Right lung (tissue), 2 donors: ENCODE measurements at regions not wholly inside any gene's neighbourhood (a gene's known extent, or its start where the extent isn't known, plus 50 kb on each side); places are given as distances from the start of the nearest gene placed in this dataset.

Source experiments
- DNase-seq, 2 donors: peaks; one replicate each; pipeline ENCODE4 v3.0.0-alpha.2; 2013

- no peak for DNase-seq
Measured at GRCh38 chr12:105843561-105843960, 295.2 kb downstream of the NUAK1 start.

- DNase-seq, result no peak
Measured at GRCh38 chr12:105843986-105844760, 294.6 kb downstream of the NUAK1 start.

- no peak for DNase-seq
Measured at GRCh38 chr12:105846331-105846730, 292.4 kb downstream of the NUAK1 start.

GRCh38 chr12:105847068-105847467 is 291.7 kb downstream of the NUAK1 start:
- no peak for DNase-seq

DNA sequence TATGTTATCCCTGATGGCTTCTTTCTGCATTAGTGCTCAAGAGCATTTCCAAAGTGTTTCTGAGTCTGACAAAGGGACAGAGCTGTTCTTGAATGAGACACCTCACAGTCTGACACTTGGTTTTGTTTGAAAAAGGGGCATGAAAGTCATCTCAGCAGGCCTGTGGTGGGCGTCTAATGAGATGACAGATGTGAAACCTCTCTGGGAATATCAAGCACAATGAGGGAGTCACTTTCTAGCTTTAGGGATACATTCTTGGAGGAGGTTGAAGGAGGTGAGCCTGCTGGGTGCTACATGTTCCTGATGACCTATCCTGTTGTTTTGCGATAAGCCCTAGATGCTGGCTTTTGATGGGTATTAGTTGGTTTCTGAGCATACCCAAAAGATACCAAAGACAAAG is 290.5 kb downstream of the NUAK1 start:
- no peak for DNase-seq

DNA sequence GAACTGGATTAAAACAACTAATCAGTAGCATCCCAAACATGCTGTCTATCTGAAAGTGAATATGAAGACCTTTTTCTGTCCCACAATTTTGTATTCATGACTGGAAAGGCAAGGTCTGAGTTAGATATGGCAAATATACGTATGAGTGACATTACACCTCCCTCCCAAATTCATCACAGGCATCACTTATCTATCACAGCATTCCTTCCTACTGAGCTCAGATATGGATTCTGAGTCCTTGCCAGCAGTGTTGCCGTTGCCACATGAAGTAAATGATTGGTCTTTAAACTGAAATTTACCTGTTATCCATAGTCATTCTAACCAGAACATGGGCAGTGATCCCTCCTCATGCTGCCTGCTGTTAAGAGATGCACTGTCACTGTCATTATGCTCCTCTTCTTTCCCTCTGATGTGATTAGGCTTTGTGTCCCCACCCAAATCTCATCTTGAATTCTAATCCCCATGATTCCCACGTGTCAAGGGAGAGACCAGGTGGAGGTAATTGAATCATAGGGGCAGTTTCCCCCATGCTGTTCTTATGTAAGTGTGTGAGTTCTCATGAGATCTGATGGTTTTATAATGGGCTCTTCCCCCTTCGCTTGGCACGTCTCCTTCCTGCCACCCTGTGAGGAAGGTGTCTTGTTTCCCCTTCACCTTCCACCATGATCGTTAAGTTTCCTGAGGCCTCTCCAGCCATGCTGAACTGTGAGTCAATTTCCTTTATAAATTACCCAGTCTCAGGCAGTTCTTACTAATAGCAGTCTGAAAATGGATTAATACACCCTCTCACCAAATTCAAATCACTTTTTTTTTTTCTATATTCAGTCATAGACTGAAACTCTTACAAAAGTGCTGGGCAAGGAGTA is 288.4 kb downstream of the NUAK1 start:
- DNase-seq, result no peak

DNA sequence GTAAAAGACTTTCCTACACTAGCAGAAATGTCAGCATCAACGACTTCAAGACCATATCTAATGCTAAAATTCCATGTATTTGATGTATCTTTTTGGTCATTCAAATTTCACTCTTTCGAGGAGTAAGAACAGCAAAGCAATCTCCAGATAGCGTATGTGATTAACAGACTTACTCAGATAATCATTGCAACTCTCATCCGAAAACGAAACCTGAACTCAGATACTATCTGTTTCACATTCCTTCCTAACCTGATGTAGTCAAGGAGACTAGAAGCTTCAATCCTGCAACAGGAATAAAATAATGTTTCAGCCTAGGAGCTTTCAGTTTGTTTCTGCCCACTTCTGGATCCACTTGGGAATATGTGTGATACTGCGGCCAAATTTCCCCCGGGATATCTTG is 286.3 kb downstream of the NUAK1 start:
- no peak for DNase-seq

DNA sequence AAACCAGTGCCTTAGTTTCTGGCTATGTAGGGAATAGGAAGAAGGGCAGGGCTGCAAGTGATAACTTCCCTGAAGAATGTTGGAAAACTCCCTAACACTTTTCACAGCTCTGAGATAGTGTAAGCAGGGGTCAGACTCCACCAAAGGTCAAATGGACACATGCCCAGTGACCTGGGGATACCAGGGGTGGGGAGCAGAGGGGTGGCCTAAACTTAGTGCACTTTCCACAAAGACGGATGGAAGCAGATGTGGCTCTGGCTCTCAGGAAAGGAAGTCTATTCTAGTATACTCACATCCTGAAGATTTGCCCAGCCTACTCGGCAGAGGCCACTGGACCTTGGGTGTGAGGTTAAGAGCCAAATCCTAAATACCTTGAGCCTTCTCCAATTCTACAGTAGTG is 285.8 kb downstream of the NUAK1 start:
- DNase-seq, result no peak

DNA sequence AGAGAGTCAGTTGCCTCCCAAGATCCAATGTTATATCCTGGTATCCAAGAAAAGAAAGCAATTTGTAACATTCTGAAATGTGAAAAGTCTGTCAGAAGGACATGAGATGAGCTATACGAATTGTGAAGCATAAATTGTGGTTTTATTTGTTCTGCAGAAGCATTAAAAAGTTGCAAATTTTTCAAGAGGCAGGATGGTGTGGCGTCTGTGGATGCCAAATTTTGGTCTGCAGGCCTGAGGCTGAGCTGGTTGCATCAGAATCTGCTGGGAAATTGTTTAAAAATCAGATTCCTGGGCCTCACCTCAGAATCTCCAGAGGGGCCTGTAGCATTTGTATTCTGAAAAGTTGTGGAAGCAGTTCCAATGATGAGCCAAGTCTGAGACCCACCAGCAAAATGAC is 284.7 kb downstream of the NUAK1 start:
- DNase-seq, result no peak

GRCh38 chr12:105855361-105856047 is 283.2 kb downstream of the NUAK1 start:
- no peak for DNase-seq

DNA sequence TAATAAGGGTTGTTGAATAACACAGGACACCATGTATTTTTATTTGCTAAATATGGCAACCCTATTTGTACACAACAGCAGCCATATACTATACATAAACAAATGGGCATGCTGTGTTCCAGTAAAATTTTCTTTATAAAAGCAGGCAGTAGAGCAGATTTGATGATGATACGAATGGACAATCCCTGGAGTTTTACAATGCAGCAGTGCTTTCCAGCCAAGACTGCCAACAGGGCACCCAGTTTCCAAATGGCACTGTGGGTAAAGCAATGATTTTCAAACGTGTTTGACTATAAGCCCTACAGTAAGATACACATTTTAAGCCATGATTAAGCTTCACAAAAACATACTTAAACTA is 282.7 kb downstream of the NUAK1 start:
- DNase-seq, result no peak

DNA sequence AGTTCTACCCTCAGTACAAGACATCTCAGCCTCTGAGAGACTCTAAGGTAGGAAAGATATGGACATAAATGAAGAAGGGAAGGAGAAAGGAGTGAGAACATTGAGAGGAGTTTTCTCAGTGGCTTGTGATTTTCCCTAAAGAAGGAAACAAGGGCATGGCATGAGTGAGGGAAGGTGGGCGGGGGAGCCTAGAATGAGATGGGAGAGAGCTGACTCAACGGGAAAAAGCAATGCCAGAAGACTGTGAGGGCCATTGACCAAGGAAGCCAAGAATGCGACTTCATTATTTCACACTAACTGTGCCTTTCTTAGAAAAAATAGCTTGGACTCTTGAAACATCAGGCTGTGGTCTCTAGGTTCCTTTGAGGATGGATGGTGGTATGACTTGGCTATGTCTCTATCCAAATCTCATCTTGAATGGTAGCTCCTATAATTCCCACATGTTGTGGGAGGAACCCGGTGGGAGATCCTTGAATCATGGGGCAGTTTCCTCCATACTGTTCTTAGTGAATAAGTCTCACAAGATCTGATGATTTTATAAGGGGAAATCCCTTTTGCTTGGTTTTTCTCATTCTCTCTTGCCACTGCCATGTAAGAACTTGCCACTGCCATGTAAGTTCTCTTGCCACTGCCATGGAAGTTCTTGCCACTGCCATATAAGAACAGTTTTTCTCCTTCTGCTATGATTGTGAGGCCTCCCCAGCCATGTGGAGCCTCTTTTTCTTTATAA is 279.6 kb downstream of the NUAK1 start:
- no peak for DNase-seq

DNA sequence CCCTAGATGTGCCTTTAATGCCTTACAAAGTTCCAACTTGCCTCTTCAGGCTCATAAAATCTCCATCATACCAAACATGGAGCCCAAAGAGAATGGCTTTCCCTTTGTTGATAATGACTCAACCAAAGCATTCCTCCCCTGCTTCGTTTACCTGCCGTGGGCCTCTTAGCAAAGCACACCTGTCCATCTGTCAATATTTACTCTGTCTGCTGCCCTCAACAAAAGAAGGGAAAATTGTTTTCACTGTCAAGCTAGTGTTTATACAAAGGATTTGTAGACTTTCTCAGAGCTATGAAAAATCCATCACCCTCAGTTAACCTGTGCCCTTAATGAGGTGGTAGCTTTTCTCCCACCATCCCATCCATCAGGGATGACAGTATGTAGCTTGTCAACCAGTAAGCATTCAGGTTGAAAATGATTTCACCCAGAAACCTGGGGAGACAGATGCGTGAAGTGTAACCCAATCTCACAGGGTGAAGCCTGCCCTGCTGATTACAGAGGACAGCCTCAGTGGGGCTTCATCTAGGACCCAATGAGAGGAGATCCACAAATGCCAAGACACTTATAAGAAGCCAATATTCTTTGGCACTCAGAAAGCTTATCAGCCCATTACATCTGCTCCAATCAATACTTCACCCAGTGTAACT is 278.1 kb downstream of the NUAK1 start:
- no peak for DNase-seq

- DNase-seq, result no peak
Measured at GRCh38 chr12:105861227-105861626, 277.5 kb downstream of the NUAK1 start.

DNA sequence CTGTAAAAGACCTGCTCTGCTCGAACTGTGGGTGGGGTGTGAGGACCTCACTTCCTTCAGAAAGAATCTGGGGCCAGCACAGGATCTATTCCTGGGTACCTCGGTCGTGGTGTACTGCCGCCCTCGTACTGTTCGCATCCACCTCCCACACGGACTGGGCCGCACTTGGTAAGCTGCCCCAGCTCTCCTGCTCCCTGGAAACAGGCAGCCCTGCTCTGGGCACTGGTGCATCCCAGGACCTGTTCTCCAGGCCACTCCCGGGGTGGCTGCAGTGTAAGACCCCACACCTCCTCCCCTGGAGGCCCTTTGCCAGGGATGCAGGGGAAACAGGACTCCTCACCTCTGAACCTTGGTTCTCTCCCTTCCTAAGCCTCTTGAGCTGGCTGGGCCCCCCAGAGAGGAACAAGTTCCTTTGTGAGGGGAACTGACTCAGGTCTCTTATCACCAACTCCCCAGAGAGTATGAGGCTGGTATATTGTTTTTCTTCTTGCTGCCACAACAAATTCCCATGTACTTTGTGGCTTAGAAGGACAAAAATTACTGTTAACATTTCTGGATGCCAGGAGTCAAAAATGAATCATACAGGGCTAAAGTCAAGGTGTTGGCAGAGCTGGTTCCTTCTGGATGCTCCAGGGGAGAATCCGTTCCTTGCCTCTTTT is 276.5 kb downstream of the NUAK1 start:
- no peak for DNase-seq

DNA sequence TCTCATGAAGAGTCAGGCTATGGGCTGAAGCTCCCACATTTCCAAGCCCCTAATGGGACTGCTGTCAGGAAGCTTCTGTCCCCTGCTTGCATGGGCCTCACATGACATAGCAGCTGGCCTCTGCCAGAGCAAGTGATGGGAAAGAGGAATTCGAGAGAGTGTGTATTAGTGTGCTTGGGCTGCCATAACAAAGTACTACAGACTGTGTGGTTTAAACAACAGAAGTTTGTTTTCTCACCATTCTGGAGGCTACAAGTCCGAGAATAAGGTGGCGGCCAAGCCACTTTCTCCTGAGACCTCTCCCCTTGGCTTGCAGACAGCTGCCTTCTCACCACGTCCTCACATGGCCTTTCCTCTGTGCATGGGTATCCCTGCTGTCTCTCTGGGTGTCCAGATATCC is 274.4 kb downstream of the NUAK1 start:
- no peak for DNase-seq

DNA sequence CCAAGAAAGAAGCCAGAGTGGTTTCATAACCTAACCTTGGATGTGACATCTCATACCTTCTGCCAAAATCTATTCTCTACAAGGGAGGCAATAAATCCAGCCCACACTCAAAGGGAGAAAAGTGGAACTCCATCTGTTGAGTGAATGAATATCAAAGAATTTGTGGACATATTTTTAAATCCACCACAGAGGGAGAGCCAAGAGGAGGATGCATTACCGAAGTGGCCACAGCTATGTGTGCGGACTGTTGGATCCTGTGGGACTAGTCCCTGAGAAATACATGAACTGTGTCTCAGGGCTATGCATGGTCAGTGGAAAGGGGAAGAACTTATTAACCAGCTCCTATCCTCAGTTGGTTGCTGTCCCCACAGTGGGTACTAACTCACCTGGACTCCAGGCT is 273.9 kb downstream of the NUAK1 start:
- DNase-seq, result no peak

GRCh38 chr12:105865886-105866285 is 272.9 kb downstream of the NUAK1 start:
- no peak for DNase-seq

- no peak for DNase-seq
Measured at GRCh38 chr12:105874121-105874520, 264.6 kb downstream of the NUAK1 start.

DNA sequence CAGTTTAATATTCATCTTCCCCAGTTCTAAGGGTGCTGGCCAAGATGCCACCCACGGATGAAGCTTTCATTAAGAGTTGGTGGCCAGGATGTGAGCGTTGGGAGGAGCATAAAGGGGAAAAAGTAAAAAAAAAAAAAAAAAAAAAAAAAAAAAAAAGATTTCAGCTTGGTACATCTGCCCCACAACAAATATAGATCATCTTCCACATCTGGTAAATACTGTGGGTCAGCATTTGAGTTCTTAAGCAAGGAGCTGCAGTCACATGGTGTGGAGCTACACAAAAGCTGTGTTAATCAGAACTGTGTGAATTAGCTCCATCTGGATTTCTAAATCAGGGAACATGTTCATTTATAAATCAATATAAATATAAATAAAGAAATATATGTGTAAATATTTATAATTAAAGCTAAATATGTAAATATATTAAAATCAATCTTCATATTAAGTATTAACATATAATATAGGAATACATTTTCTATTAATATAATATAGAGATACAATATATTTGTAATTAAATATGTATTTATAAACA is 262.3 kb downstream of the NUAK1 start:
- no peak for DNase-seq

- no peak for DNase-seq
Measured at GRCh38 chr12:105878964-105879363, 259.8 kb downstream of the NUAK1 start.
